AG09319 (cell line): ENCODE measurements at regions not wholly inside any gene's neighbourhood (a gene's known extent, or its start where the extent isn't known, plus 50 kb on each side); places are given as distances from the start of the nearest gene placed in this dataset.

Experiments
- DNase-seq: peaks from one replicate; pipeline ENCODE4 v3.0.0-alpha.2; 2010; ENCODE audit warnings: low read depth; ENCODE audit errors: extremely low read depth
- TF ChIP-seq, protein P1 (sequence below): IDR thresholded peaks from 2 replicates; pipeline ENCODE4 v1.5.1; 2011; ENCODE audit warnings: low read depth, mild to moderate bottlenecking, inconsistent platforms, low read length, moderate library complexity

- TF ChIP-seq, protein P1, sequence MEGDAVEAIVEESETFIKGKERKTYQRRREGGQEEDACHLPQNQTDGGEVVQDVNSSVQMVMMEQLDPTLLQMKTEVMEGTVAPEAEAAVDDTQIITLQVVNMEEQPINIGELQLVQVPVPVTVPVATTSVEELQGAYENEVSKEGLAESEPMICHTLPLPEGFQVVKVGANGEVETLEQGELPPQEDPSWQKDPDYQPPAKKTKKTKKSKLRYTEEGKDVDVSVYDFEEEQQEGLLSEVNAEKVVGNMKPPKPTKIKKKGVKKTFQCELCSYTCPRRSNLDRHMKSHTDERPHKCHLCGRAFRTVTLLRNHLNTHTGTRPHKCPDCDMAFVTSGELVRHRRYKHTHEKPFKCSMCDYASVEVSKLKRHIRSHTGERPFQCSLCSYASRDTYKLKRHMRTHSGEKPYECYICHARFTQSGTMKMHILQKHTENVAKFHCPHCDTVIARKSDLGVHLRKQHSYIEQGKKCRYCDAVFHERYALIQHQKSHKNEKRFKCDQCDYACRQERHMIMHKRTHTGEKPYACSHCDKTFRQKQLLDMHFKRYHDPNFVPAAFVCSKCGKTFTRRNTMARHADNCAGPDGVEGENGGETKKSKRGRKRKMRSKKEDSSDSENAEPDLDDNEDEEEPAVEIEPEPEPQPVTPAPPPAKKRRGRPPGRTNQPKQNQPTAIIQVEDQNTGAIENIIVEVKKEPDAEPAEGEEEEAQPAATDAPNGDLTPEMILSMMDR, result no peak
- DNase-seq, result no peak
These were observed 370.3 kb upstream of the CELF2 start for GRCh38 chr10:10647331-10647730.

DNA sequence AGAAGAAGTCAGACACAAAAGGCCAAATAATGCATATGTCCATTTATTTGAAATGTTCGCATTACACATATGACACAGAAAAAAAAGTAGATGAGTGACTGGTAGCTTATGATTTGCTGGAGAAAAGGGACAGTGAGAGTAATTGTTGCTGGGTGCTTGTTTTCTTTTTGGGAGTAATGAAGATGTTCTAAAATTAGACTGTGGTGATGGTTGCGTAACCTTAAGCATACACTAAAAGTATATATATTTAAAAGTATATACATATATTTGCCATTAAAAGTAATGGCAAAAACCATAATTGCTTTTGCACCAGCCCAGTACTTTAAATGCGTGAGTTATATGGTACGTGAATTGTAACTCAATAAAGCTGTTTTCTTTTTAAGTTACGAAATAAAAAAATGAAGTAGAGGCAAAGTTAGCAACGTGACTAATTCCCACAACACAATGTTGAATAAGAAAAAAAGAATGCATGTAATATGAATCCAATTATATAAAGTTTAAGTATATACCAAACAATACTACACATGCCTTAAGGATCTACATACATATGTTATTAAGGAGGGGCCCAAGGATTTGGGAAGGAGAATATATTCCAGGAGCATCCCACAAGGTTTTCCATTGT lies 360.4 kb upstream of the CELF2 start:
- TF ChIP-seq, protein P1, result no peak
- DNase-seq, result no peak

DNA sequence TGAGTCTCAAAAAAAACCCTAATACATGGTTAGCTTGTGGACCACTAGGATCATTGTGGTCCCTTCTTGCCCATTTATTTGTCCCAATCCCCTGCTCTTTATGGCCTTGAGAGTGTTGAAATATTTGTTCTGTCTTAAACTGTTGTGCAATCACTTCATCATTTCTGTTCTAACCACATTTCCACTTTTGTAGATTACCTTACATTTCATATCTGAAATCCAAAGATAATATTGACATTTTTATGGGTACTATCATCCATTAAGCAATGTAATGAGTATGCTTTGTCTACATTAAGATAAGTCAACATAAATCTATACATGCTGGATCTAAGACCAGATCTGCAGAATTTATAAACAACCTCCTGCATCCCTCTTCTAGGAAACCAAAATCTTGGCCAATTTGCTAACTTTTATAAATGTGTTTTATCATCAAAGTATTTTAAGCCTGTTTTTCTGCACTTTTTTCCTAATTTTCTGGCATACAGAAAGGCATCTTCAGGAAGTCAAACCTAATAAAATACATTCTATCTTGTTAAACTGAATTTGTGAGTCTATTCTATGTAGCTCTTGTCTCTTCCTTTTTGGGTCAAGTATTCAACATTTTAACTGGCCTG lies 359.4 kb upstream of the CELF2 start:
- no peak for DNase-seq
- TF ChIP-seq, protein P1, result no peak

DNA sequence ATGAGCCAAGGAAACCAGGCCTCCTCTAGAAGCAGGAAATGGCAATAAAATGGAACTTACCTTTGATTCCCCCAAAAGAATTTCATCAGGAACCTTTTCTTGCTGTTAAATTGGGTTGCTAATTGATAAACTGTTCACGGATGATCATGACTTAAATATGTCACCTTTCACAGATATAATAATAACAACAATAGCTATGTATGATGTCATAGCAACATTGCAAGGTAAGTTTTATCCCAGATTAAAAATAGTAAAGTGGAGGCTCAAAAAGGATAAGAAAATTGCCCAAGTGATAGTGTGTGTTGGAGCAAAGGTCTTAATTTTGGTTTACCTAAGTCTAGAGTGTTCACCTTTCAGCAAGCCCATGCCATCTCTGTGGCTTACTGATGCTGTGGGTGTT lies 357.6 kb upstream of the CELF2 start:
- TF ChIP-seq, protein P1, result no peak
- no peak for DNase-seq

GRCh38 chr10:10661176-10661575 lies 356.5 kb upstream of the CELF2 start:
- DNase-seq, result no peak
- TF ChIP-seq, protein P1, result no peak

GRCh38 chr10:10662716-10663408 lies 354.8 kb upstream of the CELF2 start:
- DNase-seq, result no peak
- TF ChIP-seq, protein P1, result no peak

GRCh38 chr10:10663622-10664021 lies 354.1 kb upstream of the CELF2 start:
- DNase-seq, result no peak

More at GRCh38 chr10:10663622-10664021, 354.1 kb upstream of the CELF2 start:
- TF ChIP-seq, protein P1, result no peak
